OCI-LY1 (cell line): ENCODE measurements at regions not wholly inside any gene's neighbourhood (a gene's known extent, or its start where the extent isn't known, plus 50 kb on each side); places are given as distances from the start of the nearest gene placed in this dataset.

Experiments
- H2AFZ ChIP-seq: fragments of 200-600 bp; sonication (generic), shearing (Covaris generic); 2 replicates; pipeline ENCODE4 v1.6.0; 2014; ENCODE audit warnings: antibody characterized with exemption, mild to moderate bottlenecking, low read length
- H3F3A ChIP-seq: fragments of 200-600 bp; sonication (generic), shearing (Covaris generic); 2 replicates; pipeline ENCODE4 v1.6.0; 2014; ENCODE audit warnings: mild to moderate bottlenecking, antibody characterized with exemption, low read length, moderate library complexity; ENCODE audit not compliant: insufficient read depth
- H3K27ac ChIP-seq: fragments of 200-600 bp; sonication (generic); 2 replicates; pipeline ENCODE4 v1.5.1; 2014; ENCODE audit warnings: low read length, mixed run types, mild to moderate bottlenecking, low read depth; ENCODE audit not compliant: poor library complexity, severe bottlenecking
- H3K27me3 ChIP-seq: fragments of 200-600 bp; sonication (generic); 2 replicates; pipeline ENCODE4 v1.6.0; 2014; ENCODE audit warnings: antibody characterized with exemption, mild to moderate bottlenecking, low read length, moderate library complexity; ENCODE audit not compliant: insufficient read depth
- H3K36me3 ChIP-seq: fragments of 200-600 bp; sonication (generic); 2 replicates; pipeline ENCODE4 v1.6.1; 2014; ENCODE audit warnings: mild to moderate bottlenecking, antibody characterized with exemption, low read length, moderate library complexity, mixed read lengths; ENCODE audit not compliant: insufficient read depth
- H3K4me1 ChIP-seq: fragments of 200-600 bp; sonication (generic); 2 replicates; pipeline ENCODE4 v1.5.1; 2014; ENCODE audit warnings: mild to moderate bottlenecking, low read length, moderate library complexity; ENCODE audit not compliant: insufficient read depth, severe bottlenecking
- H3K4me2 ChIP-seq: fragments of 200-600 bp; sonication (generic), shearing (Covaris generic); 2 replicates; pipeline ENCODE4 v1.6.1; 2014; ENCODE audit warnings: low read length
- H3K4me3 ChIP-seq: fragments of 200-600 bp; sonication (generic); 2 replicates; pipeline ENCODE4 v1.5.1; 2014; ENCODE audit warnings: low read length, low read depth, mild to moderate bottlenecking, mixed read lengths; ENCODE audit not compliant: poor library complexity, severe bottlenecking
- H3K79me2 ChIP-seq: fragments of 200-600 bp; shearing (Covaris generic); 2 replicates; pipeline ENCODE4 v1.6.1; 2016; ENCODE audit warnings: mixed run types, low read length, mixed read lengths; ENCODE audit not compliant: insufficient read depth
- H3K9ac ChIP-seq: fragments of 200-600 bp; sonication (generic), shearing (Covaris generic); 2 replicates; pipeline ENCODE4 v1.6.1; 2014; ENCODE audit warnings: mild to moderate bottlenecking, low read length, mixed read lengths
- H3K9me2 ChIP-seq: fragments of 200-600 bp; sonication (generic), shearing (Covaris generic); 2 replicates; pipeline ENCODE4 v1.6.1; 2014; ENCODE audit warnings: low read depth, mild to moderate bottlenecking, low read length, mixed read lengths
- H3K9me3 ChIP-seq: fragments of 200-600 bp; shearing (Covaris generic); 2 replicates; pipeline ENCODE4 v1.6.1; 2014; ENCODE audit warnings: low read length, mixed read lengths
- H4K20me1 ChIP-seq: fragments of 200-600 bp; sonication (generic), shearing (Covaris generic); 2 replicates; pipeline ENCODE4 v1.6.0; 2016; ENCODE audit warnings: mild to moderate bottlenecking, low read length; ENCODE audit not compliant: insufficient read depth
- EZH2 ChIP-seq: fragments of 200-600 bp; sonication (generic), shearing (Covaris generic); IDR thresholded peaks from 2 replicates; pipeline ENCODE4 v1.8.0; 2017; ENCODE audit warnings: borderline replicate concordance, mixed run types, mild to moderate bottlenecking, antibody characterized with exemption, low read length, moderate library complexity, mixed read lengths
- TF ChIP-seq, protein P1 (sequence below): fragments of 200-600 bp; sonication (generic), shearing (Covaris generic); IDR thresholded peaks from 2 replicates; pipeline ENCODE4 v1.5.1; 2017; ENCODE audit warnings: mild to moderate bottlenecking, antibody characterized with exemption, low read length, moderate library complexity, mixed read lengths

DNA sequence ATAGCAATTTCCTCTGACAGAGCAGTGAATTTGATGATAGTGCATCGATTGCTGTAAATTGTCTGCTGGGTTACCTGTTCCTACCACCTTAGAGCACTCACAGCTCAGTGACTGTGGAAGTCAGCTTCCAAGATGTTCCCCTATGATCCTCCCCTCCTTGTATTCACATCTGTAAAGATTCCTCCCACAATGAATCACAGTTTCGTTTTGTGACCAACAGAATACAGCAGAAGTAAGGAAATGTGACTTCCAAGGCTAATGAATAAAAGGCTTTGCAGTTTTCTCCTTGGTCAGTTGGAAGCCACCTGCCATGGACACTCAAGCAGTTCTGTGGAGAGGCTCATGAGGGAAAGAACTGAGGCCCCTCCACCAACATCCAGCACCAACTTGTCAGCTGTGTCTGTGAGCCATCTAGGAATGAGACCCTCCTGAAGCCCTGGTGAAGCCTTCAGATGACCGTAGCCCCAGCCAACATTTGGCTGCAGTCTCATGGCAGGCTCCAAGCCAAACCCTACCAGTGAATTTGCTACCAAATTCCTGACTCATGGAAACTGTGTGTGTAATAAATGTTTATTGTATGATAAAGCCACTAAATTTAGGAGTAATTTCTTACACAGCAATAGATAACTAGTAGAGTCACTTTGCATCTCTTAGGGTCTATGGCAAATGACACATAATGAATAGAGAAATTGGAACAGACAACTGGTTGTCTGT is 309.5 kb upstream of the NPVF start:
- no peaks in the 10 kb centered on the region for H3K9me2 ChIP-seq
- TF ChIP-seq, protein P1, sequence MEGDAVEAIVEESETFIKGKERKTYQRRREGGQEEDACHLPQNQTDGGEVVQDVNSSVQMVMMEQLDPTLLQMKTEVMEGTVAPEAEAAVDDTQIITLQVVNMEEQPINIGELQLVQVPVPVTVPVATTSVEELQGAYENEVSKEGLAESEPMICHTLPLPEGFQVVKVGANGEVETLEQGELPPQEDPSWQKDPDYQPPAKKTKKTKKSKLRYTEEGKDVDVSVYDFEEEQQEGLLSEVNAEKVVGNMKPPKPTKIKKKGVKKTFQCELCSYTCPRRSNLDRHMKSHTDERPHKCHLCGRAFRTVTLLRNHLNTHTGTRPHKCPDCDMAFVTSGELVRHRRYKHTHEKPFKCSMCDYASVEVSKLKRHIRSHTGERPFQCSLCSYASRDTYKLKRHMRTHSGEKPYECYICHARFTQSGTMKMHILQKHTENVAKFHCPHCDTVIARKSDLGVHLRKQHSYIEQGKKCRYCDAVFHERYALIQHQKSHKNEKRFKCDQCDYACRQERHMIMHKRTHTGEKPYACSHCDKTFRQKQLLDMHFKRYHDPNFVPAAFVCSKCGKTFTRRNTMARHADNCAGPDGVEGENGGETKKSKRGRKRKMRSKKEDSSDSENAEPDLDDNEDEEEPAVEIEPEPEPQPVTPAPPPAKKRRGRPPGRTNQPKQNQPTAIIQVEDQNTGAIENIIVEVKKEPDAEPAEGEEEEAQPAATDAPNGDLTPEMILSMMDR: no peak
- no peak for TF ChIP-seq EZH2
- H3K27ac ChIP-seq: no peak overlapping the region
- H3K4me3 ChIP-seq: no peak overlapping the region
- no peaks in the 10 kb centered on the region for H3K4me1 ChIP-seq
- H3K9ac ChIP-seq: no peak overlapping the region
- no peaks in the 10 kb centered on the region for H3K36me3 ChIP-seq
- H3K79me2 ChIP-seq: no peaks in the 10 kb centered on the region
- no peak overlapping the region for H2AFZ ChIP-seq
- no peaks in the 10 kb centered on the region for H3F3A ChIP-seq
- H4K20me1 ChIP-seq: no peaks in the 10 kb centered on the region
- H3K4me2 ChIP-seq: no peak overlapping the region
- no peaks in the 10 kb centered on the region; the same call in 1 of the 2 replicates for H3K27me3 ChIP-seq
- no peaks in the 10 kb centered on the region for H3K9me3 ChIP-seq

DNA sequence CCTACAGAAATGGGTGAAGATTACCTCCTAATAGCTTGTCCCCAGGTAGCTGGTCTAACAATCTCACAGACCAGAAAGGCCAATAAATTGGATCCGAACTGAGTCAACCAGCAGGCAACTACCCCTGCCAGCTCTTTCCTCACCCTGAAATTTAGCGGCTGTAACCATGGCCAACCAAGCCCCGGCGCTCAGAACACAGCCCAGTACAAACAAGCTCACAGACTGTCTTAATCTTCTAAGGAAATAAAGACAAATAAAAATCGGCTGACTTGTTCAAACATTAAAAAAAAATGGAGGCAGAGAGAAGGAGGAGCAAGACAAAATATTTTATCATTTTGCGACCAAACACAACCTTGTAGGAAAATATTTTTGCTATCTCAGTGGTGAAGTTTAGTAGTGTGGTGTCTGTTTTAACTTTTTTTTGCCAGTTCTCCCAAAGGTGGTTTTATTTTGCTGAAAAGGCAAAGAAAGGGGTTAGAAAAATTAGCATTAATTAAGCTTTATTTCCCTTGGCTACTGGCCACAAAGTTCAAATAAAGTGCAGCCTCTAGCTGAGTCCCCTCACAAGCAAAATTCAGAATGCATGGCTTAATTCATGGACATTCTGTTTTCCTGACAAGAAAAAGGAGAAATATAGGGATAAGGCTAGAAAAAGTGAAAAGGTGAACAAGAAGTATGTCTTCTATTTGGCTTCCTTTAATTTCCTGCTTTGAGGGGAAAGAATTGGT is 313.0 kb upstream of the NPVF start:
- H2AFZ ChIP-seq: no peak overlapping the region
- H3K36me3 ChIP-seq: no peaks in the 10 kb centered on the region
- TF ChIP-seq EZH2: no peak
- TF ChIP-seq, protein P1: no peak
- H3K4me2 ChIP-seq: no peak overlapping the region
- no peak overlapping the region for H3K27ac ChIP-seq
- H3K9me2 ChIP-seq: no peaks in the 10 kb centered on the region
- no peaks in the 10 kb centered on the region for H3F3A ChIP-seq
- no peaks in the 10 kb centered on the region for H4K20me1 ChIP-seq
- no peaks in the 10 kb centered on the region for H3K4me1 ChIP-seq
- H3K4me3 ChIP-seq: no peak overlapping the region
- H3K9me3 ChIP-seq: no peaks in the 10 kb centered on the region
- H3K27me3 ChIP-seq: no peaks in the 10 kb centered on the region; the same call in 1 of the 2 replicates
- H3K9ac ChIP-seq: no peak overlapping the region
- H3K79me2 ChIP-seq: no peaks in the 10 kb centered on the region

DNA sequence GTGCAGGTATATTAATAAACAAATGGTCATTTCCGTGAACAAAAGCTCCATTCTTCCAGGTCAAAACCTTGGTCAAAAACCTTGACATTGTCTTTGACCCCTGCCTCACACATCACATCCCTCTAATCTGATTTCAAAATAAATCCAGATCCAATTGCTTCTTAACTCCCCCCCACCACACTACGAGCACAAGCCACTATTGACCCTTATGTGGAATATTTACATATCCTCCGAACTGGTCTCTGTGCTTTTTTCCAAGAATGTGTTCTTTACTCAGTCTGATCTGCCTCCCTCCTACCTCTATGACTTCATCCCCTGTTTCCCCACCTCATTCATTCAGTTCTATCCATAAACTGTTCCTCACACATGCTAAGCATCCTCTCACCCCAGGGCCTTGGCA is 313.6 kb upstream of the NPVF start:
- Histone ChIP-seq H2AFZ (no peak overlapping the region), H3K9me3 (no peaks in the 10 kb centered on the region), H4K20me1 (no peaks in the 10 kb centered on the region), H3K27me3 (no peaks in the 10 kb centered on the region; the same call in 1 of the 2 replicates), H3K79me2 (no peaks in the 10 kb centered on the region), H3K4me1 (no peaks in the 10 kb centered on the region), H3F3A (no peaks in the 10 kb centered on the region), H3K9me2 (no peaks in the 10 kb centered on the region), H3K4me2 (no peak overlapping the region), H3K9ac (no peak overlapping the region), H3K27ac (no peak overlapping the region), H3K4me3 (no peak overlapping the region), H3K36me3 (no peaks in the 10 kb centered on the region)
- no peak for TF ChIP-seq EZH2
- TF ChIP-seq, protein P1: no peak
